Panc1 (cell line): ENCODE measurements at regions not wholly inside any gene's neighbourhood (a gene's known extent, or its start where the extent isn't known, plus 50 kb on each side); places are given as distances from the start of the nearest gene placed in this dataset.

Experiments
- ATAC-seq: fragments of 200-7000 bp; cut with Tn5 transposase; 2 replicates; pipeline ENCODE4 v1.9.1; 2020; ENCODE audit warnings: mild to moderate bottlenecking, moderate library complexity
- BruUV-seq: library from RNA; stranded (reverse); fragments of 400-500 nt; replicated peaks from 2 replicates; lab custom pipeline; 2021; lab: Mats Ljungman, UMichigan
- CTCF ChIA-PET: fragments of 300-600 bp; sonication (Branson Sonifier 250); formaldehyde crosslinking; loops from one replicate; lab custom pipeline; 2022; ENCODE audit warnings: antibody characterized with exemption; lab: Charles Lee
- POLR2A ChIA-PET: fragments of 300-600 bp; sonication (Branson Sonifier 250); formaldehyde crosslinking; loops from one replicate; lab custom pipeline; 2022; ENCODE audit warnings: antibody characterized with exemption; lab: Charles Lee
- DNase-seq: peaks from one replicate; pipeline ENCODE4 v3.0.0-alpha.2; 2010; ENCODE audit warnings: low read depth, low spot score
- H3K27ac ChIP-seq: 2 replicates; pipeline ENCODE4 v1.5.1; 2011; ENCODE audit warnings: mild to moderate bottlenecking, low read length, inconsistent platforms
- H3K27me3 ChIP-seq: fragments of 200-500 bp; sonication (Bioruptor generic); 2 replicates; pipeline ENCODE4 v1.6.0; 2014; ENCODE audit warnings: low read length, inconsistent platforms; ENCODE audit not compliant: control insufficient read depth, insufficient read depth
- H3K36me3 ChIP-seq: fragments of 200-500 bp; sonication (Bioruptor generic); 2 replicates; pipeline ENCODE4 v1.5.1; 2014; ENCODE audit warnings: inconsistent platforms, mild to moderate bottlenecking, low read length, moderate library complexity; ENCODE audit not compliant: control insufficient read depth, insufficient read depth
- H3K4me1 ChIP-seq: 2 replicates; pipeline ENCODE4 v1.5.1; 2011; ENCODE audit warnings: inconsistent platforms, mild to moderate bottlenecking, low read length, moderate library complexity; ENCODE audit not compliant: control insufficient read depth, insufficient read depth
- H3K4me3 ChIP-seq, 2 experiments: 2 replicates each; pipeline ENCODE4 v1.5.1; 2011 to 2012; ENCODE audit warnings: low read depth in 2 of 2, low read length in 2 of 2, mild to moderate bottlenecking in 2 of 2, inconsistent platforms in 1 of 2, moderate library complexity in 1 of 2
- H3K9me3 ChIP-seq: fragments of 200-500 bp; sonication (Bioruptor generic); 2 replicates; pipeline ENCODE4 v1.5.1; 2014; ENCODE audit warnings: low read depth, mild to moderate bottlenecking, inconsistent platforms, low read length, moderate library complexity; ENCODE audit not compliant: control insufficient read depth, insufficient read depth
- CTCF ChIP-seq: fragments of 450-650 bp; IDR thresholded peaks from 2 replicates; pipeline ENCODE4 v1.5.1; 2017; ENCODE audit warnings: mild to moderate bottlenecking
- POLR2AphosphoS5 ChIP-seq: IDR thresholded peaks from 2 replicates; pipeline ENCODE4 v1.6.1; 2012; ENCODE audit warnings: mild to moderate bottlenecking, low read depth, low read length, moderate library complexity
- REST ChIP-seq, 2 experiments: IDR thresholded peaks; 2 replicates each; pipeline ENCODE4 v1.6.1; 2011 to 2012; ENCODE audit warnings: low read depth in 2 of 2, control low read depth in 1 of 2, low read length in 1 of 2, mild to moderate bottlenecking in 1 of 2, moderate library complexity in 1 of 2; ENCODE audit not compliant: insufficient read depth in 1 of 2
- SIN3A ChIP-seq: IDR thresholded peaks from 2 replicates; pipeline ENCODE4 v1.6.1; 2012; ENCODE audit warnings: low read depth, mild to moderate bottlenecking, low read length, moderate library complexity, borderline replicate concordance; ENCODE audit not compliant: insufficient read depth
- TCF7L2 ChIP-seq: IDR thresholded peaks from 2 replicates; pipeline ENCODE4 v1.6.1; 2011; ENCODE audit warnings: mild to moderate bottlenecking, low read depth, low read length, inconsistent platforms
- in situ Hi-C: cut with HindIII; loops from 2 replicates; pipeline ENCODE4 v1.10.0; 2016; ENCODE audit warnings: low sequenced_read_pairs, low pct_unique_long_range_greater_than_20kb
- intact Hi-C: fragments of 100-400 bp; cut with micrococcal nuclease; formaldehyde crosslinking; loops from one replicate; pipeline ENCODE4 v1.10.0; 2022; ENCODE audit not compliant: unreplicated experiment

DNA sequence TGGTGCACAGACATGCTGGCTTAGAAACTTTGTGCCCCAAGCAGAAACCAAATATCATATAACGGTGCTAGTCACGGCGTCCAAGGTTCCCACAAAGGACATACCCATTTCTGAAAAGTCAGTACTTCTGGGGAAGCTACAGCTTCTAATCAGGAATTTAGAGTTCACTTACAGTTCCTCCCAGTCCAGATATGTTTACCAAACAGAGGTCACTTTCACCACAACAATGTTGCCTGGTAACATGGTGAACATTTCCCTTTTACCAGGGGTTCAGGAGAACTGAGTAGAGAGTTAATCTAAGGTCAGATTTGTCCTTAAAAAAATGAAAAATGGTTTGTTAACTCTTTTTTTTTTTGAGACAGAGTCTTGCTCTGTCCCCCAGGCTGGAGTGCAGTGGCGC, 265.9 kb upstream of the MKLN1 start:
- intact Hi-C loops: no loop called here
- Histone ChIP-seq H3K27me3 (no peaks in the 10 kb centered on the region), H3K4me1 (peaks cover 3% of the 10 kb centered on the region), H3K27ac (no peak overlapping the region), H3K9me3 (no peaks in the 10 kb centered on the region), H3K36me3 (no peaks in the 10 kb centered on the region), H3K4me3 (no peak overlapping the region)
- POLR2A ChIA-PET: interaction anchor here (0.5 kb wide), 1 partner anchor 90 kb away, joined by 9 read pairs; no protein-coding TSS in a partner anchor
- DNase-seq (no peak), ATAC-seq (no peak)
- BruUV-seq: no TSS peak
- in situ Hi-C loops: no loop called here
- CTCF ChIA-PET: interaction anchor here (0.6 kb wide), 1 partner anchor 165 kb away, joined by 3 read pairs; no protein-coding TSS in a partner anchor
- TF ChIP-seq CTCF: no peak
- no peak for TF ChIP-seq POLR2AphosphoS5
- TF ChIP-seq SIN3A: no peak
- TF ChIP-seq REST (IDR thresholded peaks at IDR 0.05; ENCODE audit: insufficient read depth in 1 of 2, low read depth in 2 of 2, low read length in 1 of 2): no peak
- no peak for TF ChIP-seq TCF7L2

DNA sequence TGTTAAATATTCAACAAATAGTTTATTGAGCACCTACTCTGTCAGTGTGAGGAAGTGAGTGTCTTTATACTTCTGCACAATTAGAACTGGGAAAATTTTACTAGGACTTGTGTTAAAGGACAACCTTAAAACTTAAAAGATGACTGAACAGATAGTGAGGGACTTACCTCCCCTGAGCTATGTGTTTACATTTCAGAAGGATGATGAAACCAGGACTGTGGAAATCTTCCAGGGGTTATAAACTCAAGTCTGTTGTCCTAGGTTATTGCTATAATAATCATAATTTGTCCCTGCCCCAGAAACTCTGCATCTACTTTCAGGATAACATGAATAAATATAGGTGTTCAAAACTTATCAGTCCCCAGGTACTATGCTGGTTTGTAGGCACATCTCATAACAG, 261.0 kb upstream of the MKLN1 start:
- DNase-seq (no peak), ATAC-seq (no peak)
- H3K36me3 ChIP-seq: no peaks in the 10 kb centered on the region
- peaks cover 8% of the 10 kb centered on the region for H3K4me1 ChIP-seq
- in situ Hi-C loops (no loop called here), intact Hi-C loops (no loop called here)
- H3K9me3 ChIP-seq: no peaks in the 10 kb centered on the region
- H3K27me3 ChIP-seq: no peaks in the 10 kb centered on the region
- no peak overlapping the region for H3K27ac ChIP-seq
- no peak overlapping the region for H3K4me3 ChIP-seq
- CTCF ChIA-PET: interaction anchor here (1.4 kb wide), 1 partner anchor 98 kb away, joined by 3 read pairs; no protein-coding TSS in a partner anchor
- BruUV-seq: no TSS peak
- TF ChIP-seq POLR2AphosphoS5: no peak
- TF ChIP-seq TCF7L2: no peak
- POLR2A ChIA-PET: no interaction called here

DNA sequence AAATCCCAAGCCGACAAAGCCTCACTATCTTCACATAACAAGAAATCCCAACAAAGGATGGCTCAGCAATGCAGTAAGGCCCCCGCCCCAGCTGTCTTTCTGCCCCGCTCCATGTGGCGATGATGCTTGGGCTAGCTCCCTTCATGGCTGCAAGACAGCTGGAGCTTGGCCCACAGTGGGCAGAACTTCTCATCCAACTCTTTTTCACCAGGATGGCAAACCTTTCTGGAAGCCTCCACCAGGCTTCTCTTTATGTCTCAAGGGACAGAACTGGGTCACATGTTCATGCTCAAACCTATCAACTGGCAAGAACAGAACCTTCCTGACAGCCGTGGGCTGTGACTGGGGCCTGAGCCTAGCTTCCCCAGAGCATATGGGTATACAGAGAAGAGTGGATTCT, 260.5 kb upstream of the MKLN1 start:
- H3K36me3 ChIP-seq: no peaks in the 10 kb centered on the region
- H3K4me3 ChIP-seq: no peak overlapping the region
- DNase-seq (no peak), ATAC-seq (no peak)
- H3K4me1 ChIP-seq: peaks cover 13% of the 10 kb centered on the region
- TF ChIP-seq TCF7L2 (no peak), REST (IDR thresholded peaks at IDR 0.05; ENCODE audit: insufficient read depth in 1 of 2, low read depth in 2 of 2, low read length in 1 of 2) (no peak), CTCF (no peak), SIN3A (no peak), POLR2AphosphoS5 (no peak)
- no peaks in the 10 kb centered on the region for H3K9me3 ChIP-seq
- BruUV-seq: no TSS peak
- ChIA-PET POLR2A (no interaction called here), CTCF (interaction anchor here (1.4 kb wide), 1 partner anchor 97 kb away, joined by 3 read pairs; no protein-coding TSS in a partner anchor)
- no peaks in the 10 kb centered on the region for H3K27me3 ChIP-seq
- intact Hi-C loops (no loop called here), in situ Hi-C loops (no loop called here)
- H3K27ac ChIP-seq: no peak overlapping the region
